CD4-positive, alpha-beta T cell (primary cell): ENCODE measurements at regions not wholly inside any gene's neighbourhood (a gene's known extent, or its start where the extent isn't known, plus 50 kb on each side); places are given as distances from the start of the nearest gene placed in this dataset.

Experiments used
- ATAC-seq: fragments of 200-7000 bp; cut with Tn5 transposase; one replicate; pipeline ENCODE4 v1.10.0; 2022; ENCODE audit warnings: mild to moderate bottlenecking; ENCODE audit not compliant: poor library complexity
- CTCF ChIA-PET: fragments of 350-600 bp; sonication (Branson Sonifier 250); formaldehyde crosslinking; loops from one replicate; lab custom pipeline; 2021; ENCODE audit warnings: antibody characterized with exemption, inconsistent platforms; lab: Charles Lee
- POLR2A ChIA-PET: fragments of 350-600 bp; sonication (Branson Sonifier 250); formaldehyde crosslinking; loops from one replicate; lab custom pipeline; 2021; ENCODE audit warnings: antibody characterized with exemption, inconsistent platforms; lab: Charles Lee
- DNase-seq, 14 experiments: peaks; one replicate each; pipeline ENCODE4 v3.0.0-alpha.2; 2013 to 2020; ENCODE audit warnings: mixed read lengths in 2 of 14
- H3K27ac ChIP-seq, 2 donors: one replicate each; pipeline versions ENCODE4 v1.5.1 to v1.7.0; 2013; ENCODE audit warnings: low read length in 2 of 2, low read depth in 1 of 2, mild to moderate bottlenecking in 1 of 2
- H3K27me3 ChIP-seq, 2 experiments: 1 replicate in 1 of 2; 2 replicates in 1 of 2; pipeline versions ENCODE4 v1.6.1 to v1.7.0; 2013; ENCODE audit warnings: low read length in 2 of 2, control low read depth in 1 of 2, mild to moderate bottlenecking in 1 of 2, moderate library complexity in 1 of 2; ENCODE audit not compliant: insufficient read depth in 2 of 2, control insufficient read depth in 1 of 2
- H3K36me3 ChIP-seq: one replicate; pipeline ENCODE4 v1.6.1; 2013; ENCODE audit warnings: low read length, control low read depth; ENCODE audit not compliant: insufficient read depth
- H3K4me1 ChIP-seq: one replicate; pipeline ENCODE4 v1.6.1; 2013; ENCODE audit warnings: low read length, control low read depth; ENCODE audit not compliant: insufficient read depth
- H3K4me3 ChIP-seq: one replicate; pipeline ENCODE4 v1.5.1; 2013; ENCODE audit warnings: mild to moderate bottlenecking, low read length, moderate library complexity
- H3K9me3 ChIP-seq, 2 experiments: 1 replicate in 1 of 2; 2 replicates in 1 of 2; pipeline versions ENCODE4 v1.6.1 to v1.7.0; 2013; ENCODE audit warnings: low read length in 2 of 2, mild to moderate bottlenecking in 2 of 2, control low read depth in 1 of 2, moderate library complexity in 1 of 2; ENCODE audit not compliant: control insufficient read depth in 1 of 2, insufficient read depth in 1 of 2
- H3K27ac Mint-ChIP-seq: one replicate; pipeline ENCODE4 v1.8.0; 2020; ENCODE audit warnings: mixed read lengths
- H3K27me3 Mint-ChIP-seq: one replicate; pipeline ENCODE4 v1.8.0; 2021; ENCODE audit warnings: mixed read lengths
- H3K36me3 Mint-ChIP-seq: one replicate; pipeline ENCODE4 v1.8.0; 2021; ENCODE audit warnings: low read depth, mixed read lengths
- H3K4me1 Mint-ChIP-seq: one replicate; pipeline ENCODE4 v1.8.0; 2021; ENCODE audit warnings: low read depth, mixed read lengths
- H3K4me3 Mint-ChIP-seq: one replicate; pipeline ENCODE4 v1.8.0; 2020; ENCODE audit warnings: mild to moderate bottlenecking, mixed read lengths
- H3K9me3 Mint-ChIP-seq: one replicate; pipeline ENCODE4 v1.8.0; 2020; ENCODE audit warnings: mixed read lengths
- intact Hi-C, 2 experiments: fragments of 100-400 bp; cut with DNase I in 1 of 2; cut with micrococcal nuclease in 1 of 2; formaldehyde crosslinking; loops; one replicate each; pipeline versions ENCODE4 v1.15.1 to v1.9.0; 2023 to 2025; cut with DNase I, micrococcal nuclease
- TF ChIP-seq, protein P1 (sequence below): fragments of 200-600 bp; IDR thresholded peaks from one replicate; pipeline ENCODE4 v1.8.0; 2022; ENCODE audit warnings: antibody characterized with exemption, mild to moderate bottlenecking

DNA sequence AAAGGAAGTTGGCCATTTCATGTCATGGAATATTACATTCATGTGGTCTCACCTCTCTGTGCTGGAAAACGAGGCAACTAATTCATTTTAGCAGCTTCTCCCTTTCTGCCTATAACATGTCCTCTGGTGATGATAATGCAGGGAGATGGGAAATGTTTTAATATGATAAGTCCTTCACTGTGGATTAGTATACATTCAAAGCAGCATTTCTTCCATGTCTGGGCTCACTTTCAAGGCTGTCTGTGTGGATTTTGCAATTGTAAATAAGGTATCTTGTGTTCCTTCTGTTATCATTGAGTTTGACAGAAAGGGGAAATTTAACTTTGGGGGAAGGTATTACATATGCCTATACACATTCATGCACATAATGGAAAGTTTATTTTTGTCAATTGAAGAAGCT is 374.7 kb upstream of the DAB1 start:
- intact Hi-C loops: no loop called here
- H3K4me1 Mint-ChIP-seq: no peaks in the 10 kb centered on the region
- ATAC-seq (no peak), DNase-seq (no peak)
- TF ChIP-seq, protein P1, sequence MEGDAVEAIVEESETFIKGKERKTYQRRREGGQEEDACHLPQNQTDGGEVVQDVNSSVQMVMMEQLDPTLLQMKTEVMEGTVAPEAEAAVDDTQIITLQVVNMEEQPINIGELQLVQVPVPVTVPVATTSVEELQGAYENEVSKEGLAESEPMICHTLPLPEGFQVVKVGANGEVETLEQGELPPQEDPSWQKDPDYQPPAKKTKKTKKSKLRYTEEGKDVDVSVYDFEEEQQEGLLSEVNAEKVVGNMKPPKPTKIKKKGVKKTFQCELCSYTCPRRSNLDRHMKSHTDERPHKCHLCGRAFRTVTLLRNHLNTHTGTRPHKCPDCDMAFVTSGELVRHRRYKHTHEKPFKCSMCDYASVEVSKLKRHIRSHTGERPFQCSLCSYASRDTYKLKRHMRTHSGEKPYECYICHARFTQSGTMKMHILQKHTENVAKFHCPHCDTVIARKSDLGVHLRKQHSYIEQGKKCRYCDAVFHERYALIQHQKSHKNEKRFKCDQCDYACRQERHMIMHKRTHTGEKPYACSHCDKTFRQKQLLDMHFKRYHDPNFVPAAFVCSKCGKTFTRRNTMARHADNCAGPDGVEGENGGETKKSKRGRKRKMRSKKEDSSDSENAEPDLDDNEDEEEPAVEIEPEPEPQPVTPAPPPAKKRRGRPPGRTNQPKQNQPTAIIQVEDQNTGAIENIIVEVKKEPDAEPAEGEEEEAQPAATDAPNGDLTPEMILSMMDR: no peak
- H3K4me3 Mint-ChIP-seq: no peak overlapping the region
- CTCF ChIA-PET: no interaction called here
- H3K36me3 ChIP-seq: no peaks in the 10 kb centered on the region
- peaks cover 0 to 5% of the 10 kb centered on the region in 2 experiments for H3K9me3 ChIP-seq
- POLR2A ChIA-PET: no interaction called here
- H3K4me3 ChIP-seq: no peak overlapping the region
- H3K27ac ChIP-seq: no peak overlapping the region
- no peaks in the 10 kb centered on the region for H3K4me1 ChIP-seq
- H3K36me3 Mint-ChIP-seq: no peaks in the 10 kb centered on the region
- H3K27me3 ChIP-seq: no peaks in the 10 kb centered on the region
- H3K27me3 Mint-ChIP-seq: no peaks in the 10 kb centered on the region
- peaks cover 2% of the 10 kb centered on the region for H3K9me3 Mint-ChIP-seq
- H3K27ac Mint-ChIP-seq: no peak overlapping the region

DNA sequence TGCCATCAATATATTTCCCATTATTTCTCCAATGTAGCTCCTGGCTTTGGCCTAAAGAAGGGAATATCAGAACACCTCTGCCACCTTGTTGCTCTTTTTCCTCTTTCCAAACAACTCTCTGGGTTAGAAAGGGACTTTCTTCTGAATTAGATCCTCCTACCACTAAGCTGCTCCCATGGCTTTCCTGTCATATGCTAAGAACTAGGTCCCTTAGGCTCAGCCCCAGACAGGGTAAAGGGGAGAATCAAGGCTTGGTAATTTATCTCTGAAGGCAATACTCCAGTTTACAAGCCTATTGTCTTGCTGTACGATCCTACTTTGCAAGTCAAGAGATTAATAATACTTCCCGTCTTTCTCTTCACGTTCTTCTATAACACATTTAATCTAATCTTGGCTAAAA is 373.2 kb upstream of the DAB1 start:
- Histone ChIP-seq H3K4me3 (no peak overlapping the region), H3K4me1 (no peaks in the 10 kb centered on the region), H3K27me3 (no peaks in the 10 kb centered on the region), H3K27ac (no peak overlapping the region), H3K36me3 (no peaks in the 10 kb centered on the region), H3K9me3 (peaks cover 0 to 2% of the 10 kb centered on the region in 2 experiments)
- H3K27me3 Mint-ChIP-seq: no peaks in the 10 kb centered on the region
- CTCF ChIA-PET: no interaction called here
- H3K4me1 Mint-ChIP-seq: no peaks in the 10 kb centered on the region
- intact Hi-C loops: no loop called here
- H3K9me3 Mint-ChIP-seq: no peaks in the 10 kb centered on the region
- DNase-seq (no peak), ATAC-seq (no peak)
- no peak overlapping the region for H3K27ac Mint-ChIP-seq
- no peak overlapping the region for H3K4me3 Mint-ChIP-seq
- POLR2A ChIA-PET: no interaction called here
- TF ChIP-seq, protein P1: no peak
- H3K36me3 Mint-ChIP-seq: no peaks in the 10 kb centered on the region

- no peaks in the 10 kb centered on the region for H3K36me3 Mint-ChIP-seq
- Histone ChIP-seq H3K36me3 (no peaks in the 10 kb centered on the region), H3K27me3 (no peaks in the 10 kb centered on the region), H3K4me3 (no peak overlapping the region), H3K27ac (no peak overlapping the region), H3K4me1 (no peaks in the 10 kb centered on the region), H3K9me3 (no peaks in the 10 kb centered on the region)
- H3K27ac Mint-ChIP-seq: no peak overlapping the region
- H3K9me3 Mint-ChIP-seq: no peaks in the 10 kb centered on the region
- ATAC-seq (no peak), DNase-seq (no peak)
- ChIA-PET POLR2A (no interaction called here), CTCF (no interaction called here)
- H3K27me3 Mint-ChIP-seq: no peaks in the 10 kb centered on the region
- intact Hi-C loops: no loop called here
- no peaks in the 10 kb centered on the region for H3K4me1 Mint-ChIP-seq
- TF ChIP-seq, protein P1: no peak
- no peak overlapping the region for H3K4me3 Mint-ChIP-seq
Measured at GRCh38 chr1:57796616-57797015, 372.8 kb upstream of the DAB1 start.
